ENCODE measurements at regions not wholly inside any gene's neighbourhood (a gene's known extent, or its start where the extent isn't known, plus 50 kb on each side); places are given as distances from the start of the nearest gene placed in this dataset.

GRCh38 chr9:109558718-109559151 is 60.6 kb upstream of the PTPN3 start:
- Histone ChIP-seq H3K4me2 (ENCODE audit: low read length) (no peak overlapping the region), H3K79me2 (ENCODE audit: insufficient read depth, low read length) (no peaks in the 10 kb centered on the region), H2AFZ (ENCODE audit: low read depth, low read length, poor library complexity, severe bottlenecking) (no peak overlapping the region), H3K9ac (ENCODE audit: low read length) (no peak overlapping the region), H3K9me3 (ENCODE audit: control insufficient read depth in 1 of 2, insufficient read depth in 1 of 2, low read depth in 1 of 2, low read length in 2 of 2) (no peaks in the 10 kb centered on the region), H3K9me2 (ENCODE audit: insufficient read depth) (no peaks in the 10 kb centered on the region), H3K4me3 (replicated peaks in 1 of 2; ENCODE audit: low read depth in 1 of 2, low read length in 2 of 2) (no peak overlapping the region), H3K27me3 (ENCODE audit: insufficient read depth, low read length) (peaks cover 20% of the 10 kb centered on the region), H3K27ac (ENCODE audit: low read depth, low read length) (no peak overlapping the region), H4K20me1 (ENCODE audit: insufficient read depth) (no peaks in the 10 kb centered on the region), H3K36me3 (ENCODE audit: control insufficient read depth in 1 of 2, insufficient read depth in 2 of 2, low read length in 2 of 2) (no peaks in the 10 kb centered on the region), H3K4me1 (ENCODE audit: control insufficient read depth in 1 of 2, insufficient read depth in 2 of 2, low read length in 2 of 2) (no peaks in the 10 kb centered on the region)
- ATAC-seq (no peak), DNase-seq (ENCODE audit: low read depth, low spot score) (no peak)
- POLR2A ChIA-PET = no interaction called here
- RAD21 ChIA-PET (ENCODE audit: low non-redundant PET in 1 of 2, low total read pairs in 2 of 2, uncharacterized antibody in 2 of 2, unreplicated experiment in 2 of 2) = no interaction called here
- no TSS peak for BruUV-seq (replicated peaks)
- intact Hi-C loops (cut with micrococcal nuclease) = no loop called here
- TF ChIP-seq ZFX (IDR thresholded peaks at IDR 0.05) (no peak), FOSL1 (IDR thresholded peaks at IDR 0.05; ENCODE audit: low read depth) (no peak), TCF7L2 (IDR thresholded peaks at IDR 0.05; ENCODE audit: borderline replicate concordance, extremely low read depth, insufficient read depth, insufficient read length) (no peak), CBX3 (IDR thresholded peaks at IDR 0.05; ENCODE audit: low read depth) (no peak), EZH2phosphoT487 (IDR thresholded peaks at IDR 0.05; ENCODE audit: borderline replicate concordance) (no peak), SP1 (IDR thresholded peaks at IDR 0.05; ENCODE audit: low read depth) (no peak), SRF (IDR thresholded peaks at IDR 0.05; ENCODE audit: low read depth) (no peak), CEBPB (IDR thresholded peaks at IDR 0.05; ENCODE audit: low read depth) (no peak), CTCF (IDR thresholded peaks at IDR 0.05 in 2 of 3, conservative IDR thresholded peaks at IDR 0.05 in 1 of 3; ENCODE audit: borderline replicate concordance in 1 of 3, insufficient read depth in 1 of 3, low read depth in 2 of 3, low read length in 2 of 3) (no peak), ELF1 (IDR thresholded peaks at IDR 0.05; ENCODE audit: borderline replicate concordance, low read depth) (no peak), MAX (IDR thresholded peaks at IDR 0.05) (no peak), POLR2AphosphoS5 (IDR thresholded peaks at IDR 0.05; ENCODE audit: low read depth, low read length) (no peak), ZNF274 (IDR thresholded peaks at IDR 0.05; ENCODE audit: low read depth, low read length) (no peak), RAD21 (IDR thresholded peaks at IDR 0.05; ENCODE audit: low read depth) (no peak), YY1 (IDR thresholded peaks at IDR 0.05; ENCODE audit: extremely low read depth, insufficient replicate concordance, low read depth, low read length) (no peak), POLR2A (IDR thresholded peaks at IDR 0.05; ENCODE audit: borderline replicate concordance, extremely low read depth, insufficient read depth, insufficient read length) (no peak), EZH2 (IDR thresholded peaks at IDR 0.05) (no peak), ZBTB33 (IDR thresholded peaks at IDR 0.05; ENCODE audit: extremely low read depth, insufficient replicate concordance, low read length) (no peak), EGR1 (IDR thresholded peaks at IDR 0.05; ENCODE audit: low read depth) (no peak), ATF3 (IDR thresholded peaks at IDR 0.05) (no peak)
- CTCF ChIA-PET = no interaction called here

All from HCT116 (cell line).